ENCODE measurements at regions not wholly inside any gene's neighbourhood (a gene's known extent, or its start where the extent isn't known, plus 50 kb on each side); places are given as distances from the start of the nearest gene placed in this dataset.

DNA sequence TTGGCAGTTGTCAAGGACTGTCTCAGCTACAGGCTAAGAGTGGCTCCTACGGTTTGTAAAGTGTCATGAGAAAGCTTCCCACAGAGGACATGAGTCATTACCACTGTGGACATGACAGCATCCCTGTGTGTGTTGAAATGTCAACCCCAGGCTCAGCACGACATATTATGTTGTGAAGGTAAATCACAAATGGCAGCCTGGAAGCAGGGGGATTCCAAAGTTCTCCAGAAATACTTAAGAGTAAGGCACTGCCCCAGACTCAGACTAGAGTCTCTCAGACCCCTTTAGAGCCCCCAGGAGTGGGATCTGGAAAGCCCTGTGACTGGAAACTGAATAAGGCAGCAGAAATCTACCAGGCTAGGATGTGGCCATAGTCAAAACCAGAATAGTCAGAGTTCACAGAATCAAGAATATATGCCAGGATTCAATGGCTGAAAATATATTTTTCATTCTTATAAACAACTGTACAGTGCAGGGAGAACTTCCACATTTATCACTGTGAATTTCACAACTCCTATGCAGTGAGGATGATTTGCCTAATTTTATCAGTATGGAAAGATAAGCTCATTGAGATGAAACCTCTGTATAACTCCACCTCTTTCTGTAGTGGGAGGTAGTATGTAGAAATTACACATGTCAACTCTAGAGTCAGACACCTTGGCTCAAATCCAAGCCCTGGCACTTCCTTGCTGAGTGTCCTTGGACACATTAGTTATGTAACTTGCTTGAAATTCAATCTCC is 237.1 kb upstream of the CFAP20DC start:
- no peaks in the 10 kb centered on the region for H3K27me3 ChIP-seq (ENCODE audit: insufficient read depth, poor library complexity, severe bottlenecking)
- DNase-seq (ENCODE audit: low spot score) (no peak), ATAC-seq (ENCODE audit: low read depth) (peak; percentile 56)
- H3K9me3 ChIP-seq (ENCODE audit: severe bottlenecking): no peaks in the 10 kb centered on the region
- TF ChIP-seq, protein P1, sequence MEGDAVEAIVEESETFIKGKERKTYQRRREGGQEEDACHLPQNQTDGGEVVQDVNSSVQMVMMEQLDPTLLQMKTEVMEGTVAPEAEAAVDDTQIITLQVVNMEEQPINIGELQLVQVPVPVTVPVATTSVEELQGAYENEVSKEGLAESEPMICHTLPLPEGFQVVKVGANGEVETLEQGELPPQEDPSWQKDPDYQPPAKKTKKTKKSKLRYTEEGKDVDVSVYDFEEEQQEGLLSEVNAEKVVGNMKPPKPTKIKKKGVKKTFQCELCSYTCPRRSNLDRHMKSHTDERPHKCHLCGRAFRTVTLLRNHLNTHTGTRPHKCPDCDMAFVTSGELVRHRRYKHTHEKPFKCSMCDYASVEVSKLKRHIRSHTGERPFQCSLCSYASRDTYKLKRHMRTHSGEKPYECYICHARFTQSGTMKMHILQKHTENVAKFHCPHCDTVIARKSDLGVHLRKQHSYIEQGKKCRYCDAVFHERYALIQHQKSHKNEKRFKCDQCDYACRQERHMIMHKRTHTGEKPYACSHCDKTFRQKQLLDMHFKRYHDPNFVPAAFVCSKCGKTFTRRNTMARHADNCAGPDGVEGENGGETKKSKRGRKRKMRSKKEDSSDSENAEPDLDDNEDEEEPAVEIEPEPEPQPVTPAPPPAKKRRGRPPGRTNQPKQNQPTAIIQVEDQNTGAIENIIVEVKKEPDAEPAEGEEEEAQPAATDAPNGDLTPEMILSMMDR (IDR thresholded peaks at IDR 0.05; ENCODE audit: poor library complexity, severe bottlenecking): no peak
- H3K4me1 ChIP-seq (ENCODE audit: insufficient read depth, poor library complexity, severe bottlenecking): no peaks in the 10 kb centered on the region
- no peak overlapping the region for H3K4me3 ChIP-seq (ENCODE audit: severe bottlenecking)
- no peak overlapping the region for H3K27ac ChIP-seq (ENCODE audit: poor library complexity, severe bottlenecking)
- H3K36me3 ChIP-seq (ENCODE audit: low read depth): no peaks in the 10 kb centered on the region

DNA sequence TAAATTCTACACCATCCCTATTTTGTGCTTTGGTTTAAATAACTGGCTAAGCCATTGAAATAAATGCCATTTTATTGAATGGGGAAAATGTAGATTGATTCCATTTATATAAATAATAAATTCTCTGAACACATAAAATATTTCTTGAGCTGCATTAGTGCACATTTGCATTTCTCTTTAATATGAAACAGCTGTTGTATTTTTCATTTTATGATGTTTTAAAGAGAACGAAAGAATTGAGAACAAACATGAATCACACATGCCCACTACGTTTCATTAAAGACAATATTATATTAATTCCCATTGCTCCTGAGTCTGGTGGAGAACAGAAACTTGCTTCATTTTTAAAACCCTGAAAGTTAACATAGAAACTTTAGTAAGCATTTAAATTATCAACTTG is 235.7 kb upstream of the CFAP20DC start:
- Histone ChIP-seq H3K9me3 (ENCODE audit: severe bottlenecking) (no peaks in the 10 kb centered on the region), H3K36me3 (ENCODE audit: low read depth) (no peaks in the 10 kb centered on the region), H3K27me3 (ENCODE audit: insufficient read depth, poor library complexity, severe bottlenecking) (no peaks in the 10 kb centered on the region), H3K27ac (ENCODE audit: poor library complexity, severe bottlenecking) (no peak overlapping the region), H3K4me1 (ENCODE audit: insufficient read depth, poor library complexity, severe bottlenecking) (peaks cover under 1% of the 10 kb centered on the region), H3K4me3 (ENCODE audit: severe bottlenecking) (no peak overlapping the region)
- TF ChIP-seq, protein P1 (IDR thresholded peaks at IDR 0.05; ENCODE audit: poor library complexity, severe bottlenecking): no peak
- DNase-seq (ENCODE audit: low spot score) (no peak), ATAC-seq (ENCODE audit: low read depth) (no peak)

DNA sequence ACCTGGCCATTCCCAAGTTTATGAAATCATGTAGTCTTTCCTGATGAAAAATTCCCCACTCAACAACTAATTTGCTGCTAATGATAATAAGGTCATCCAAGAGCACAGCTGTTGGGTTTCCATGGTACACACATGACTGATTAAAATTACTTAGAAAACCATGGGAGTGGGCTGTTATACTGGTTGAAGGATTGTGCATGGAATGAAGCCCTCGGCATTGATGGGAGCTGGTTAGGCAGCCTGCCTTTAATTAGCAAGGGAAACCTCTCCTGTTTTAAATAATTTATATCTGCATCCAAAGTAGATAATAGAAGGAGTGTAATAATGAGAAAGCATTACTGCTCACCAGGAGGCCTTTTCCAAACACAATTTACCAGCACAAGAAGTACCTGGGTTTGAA is 235.1 kb upstream of the CFAP20DC start:
- ATAC-seq (ENCODE audit: low read depth) (no peak), DNase-seq (ENCODE audit: low spot score) (no peak)
- Histone ChIP-seq H3K36me3 (ENCODE audit: low read depth) (no peaks in the 10 kb centered on the region), H3K4me1 (ENCODE audit: insufficient read depth, poor library complexity, severe bottlenecking) (peaks cover 7% of the 10 kb centered on the region), H3K9me3 (ENCODE audit: severe bottlenecking) (no peaks in the 10 kb centered on the region), H3K4me3 (ENCODE audit: severe bottlenecking) (no peak overlapping the region), H3K27ac (ENCODE audit: poor library complexity, severe bottlenecking) (no peak overlapping the region), H3K27me3 (ENCODE audit: insufficient read depth, poor library complexity, severe bottlenecking) (no peaks in the 10 kb centered on the region)
- TF ChIP-seq, protein P1 (IDR thresholded peaks at IDR 0.05; ENCODE audit: poor library complexity, severe bottlenecking): no peak

DNA sequence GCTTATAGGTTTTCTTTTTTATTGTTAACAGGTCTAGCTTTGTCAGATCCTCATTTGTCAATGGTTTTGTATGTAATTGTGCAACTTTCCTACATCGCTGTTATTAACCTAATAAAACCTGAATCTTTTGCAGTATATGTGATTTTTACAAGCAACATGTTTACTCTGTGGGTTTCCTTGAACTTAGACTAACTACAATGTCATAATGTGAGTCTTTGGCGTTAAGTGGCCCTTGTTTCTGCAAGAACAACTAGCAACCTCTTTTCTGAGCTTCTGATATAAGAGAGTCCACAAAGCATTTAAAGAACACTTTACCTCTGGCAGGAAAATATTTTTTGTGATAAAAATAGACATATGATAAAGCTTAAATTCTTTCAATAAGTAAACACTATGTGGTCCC is 230.3 kb upstream of the CFAP20DC start:
- H3K27me3 ChIP-seq (ENCODE audit: insufficient read depth, poor library complexity, severe bottlenecking): no peaks in the 10 kb centered on the region
- DNase-seq (ENCODE audit: low spot score): no peak
- no peak for ATAC-seq (ENCODE audit: low read depth)

GRCh38 chr3:59277816-59278215 is 228.0 kb upstream of the CFAP20DC start:
- DNase-seq (ENCODE audit: low spot score) (no peak), ATAC-seq (ENCODE audit: low read depth) (no peak)
- TF ChIP-seq, protein P1 (IDR thresholded peaks at IDR 0.05; ENCODE audit: poor library complexity, severe bottlenecking): no peak
- H3K27me3 ChIP-seq (ENCODE audit: insufficient read depth, poor library complexity, severe bottlenecking): no peaks in the 10 kb centered on the region
- no peaks in the 10 kb centered on the region for H3K9me3 ChIP-seq (ENCODE audit: severe bottlenecking)
- no peak overlapping the region for H3K27ac ChIP-seq (ENCODE audit: poor library complexity, severe bottlenecking)
- H3K4me3 ChIP-seq (ENCODE audit: severe bottlenecking): no peak overlapping the region
- no peaks in the 10 kb centered on the region for H3K36me3 ChIP-seq (ENCODE audit: low read depth)
- peaks cover 7% of the 10 kb centered on the region for H3K4me1 ChIP-seq (ENCODE audit: insufficient read depth, poor library complexity, severe bottlenecking)

More for the DNA sequence above, 230.3 kb upstream of the CFAP20DC start:
- H3K4me1 ChIP-seq (ENCODE audit: insufficient read depth, poor library complexity, severe bottlenecking): peaks cover 7% of the 10 kb centered on the region
- H3K4me3 ChIP-seq (ENCODE audit: severe bottlenecking): no peak overlapping the region
- no peaks in the 10 kb centered on the region for H3K9me3 ChIP-seq (ENCODE audit: severe bottlenecking)
- H3K27ac ChIP-seq (ENCODE audit: poor library complexity, severe bottlenecking): no peak overlapping the region
- H3K36me3 ChIP-seq (ENCODE audit: low read depth): no peaks in the 10 kb centered on the region
- TF ChIP-seq, protein P1 (IDR thresholded peaks at IDR 0.05; ENCODE audit: poor library complexity, severe bottlenecking): no peak

All from RWPE2 (cell line).